ENCODE measurements at regions not wholly inside any gene's neighbourhood (a gene's known extent, or its start where the extent isn't known, plus 50 kb on each side); places are given as distances from the start of the nearest gene placed in this dataset.
A peak's percentile ranks its signal among the peaks of the same experiment; 100 is the strongest.

GRCh38 chr15:101578443-101578894, 73.7 kb downstream of the TM2D3 start (continued):
- TF ChIP-seq SRF (IDR thresholded peaks at IDR 0.05; ENCODE audit: low read depth, low read length) = no peak
- no peak for TF ChIP-seq GABPB1 (CRISPR knock-in tag; IDR thresholded peaks at IDR 0.05)
- 0 out of 2 replicates have a peak, but pooled peaks have one; percentile 49 for TF ChIP-seq BORCS8-MEF2B (CRISPR knock-in tag; IDR thresholded peaks at IDR 0.05)
- no peak for TF ChIP-seq KAT2B (IDR thresholded peaks at IDR 0.05; ENCODE audit: borderline replicate concordance, low read depth, low read length)
- TF ChIP-seq ZKSCAN8 (CRISPR knock-in tag; IDR thresholded peaks at IDR 0.05; ENCODE audit: borderline replicate concordance) = no peak
- TF ChIP-seq TSC22D2 (CRISPR knock-in tag; IDR thresholded peaks at IDR 0.05; ENCODE audit: borderline replicate concordance) = no peak
- no peak for TF ChIP-seq U2AF2 (IDR thresholded peaks at IDR 0.05; ENCODE audit: low read depth, low read length)
- TF ChIP-seq ZNF552 (CRISPR knock-in tag; IDR thresholded peaks at IDR 0.05; ENCODE audit: borderline replicate concordance) = no peak
- no peak for TF ChIP-seq TARDBP (CRISPR knock-in tag; IDR thresholded peaks at IDR 0.05)
- TF ChIP-seq FOXA1 (IDR thresholded peaks at IDR 0.05) = no peak
- TF ChIP-seq FOXA1 (CRISPR knock-in tag; IDR thresholded peaks at IDR 0.05) = no peak
- no peak for TF ChIP-seq RBFOX2 (IDR thresholded peaks at IDR 0.05; ENCODE audit: low read depth, low read length)
- TF ChIP-seq MEF2D (CRISPR knock-in tag; IDR thresholded peaks at IDR 0.05) = no peak
- no peak for TF ChIP-seq ZNF746 (CRISPR knock-in tag; IDR thresholded peaks at IDR 0.05)
- TF ChIP-seq, protein P1, sequence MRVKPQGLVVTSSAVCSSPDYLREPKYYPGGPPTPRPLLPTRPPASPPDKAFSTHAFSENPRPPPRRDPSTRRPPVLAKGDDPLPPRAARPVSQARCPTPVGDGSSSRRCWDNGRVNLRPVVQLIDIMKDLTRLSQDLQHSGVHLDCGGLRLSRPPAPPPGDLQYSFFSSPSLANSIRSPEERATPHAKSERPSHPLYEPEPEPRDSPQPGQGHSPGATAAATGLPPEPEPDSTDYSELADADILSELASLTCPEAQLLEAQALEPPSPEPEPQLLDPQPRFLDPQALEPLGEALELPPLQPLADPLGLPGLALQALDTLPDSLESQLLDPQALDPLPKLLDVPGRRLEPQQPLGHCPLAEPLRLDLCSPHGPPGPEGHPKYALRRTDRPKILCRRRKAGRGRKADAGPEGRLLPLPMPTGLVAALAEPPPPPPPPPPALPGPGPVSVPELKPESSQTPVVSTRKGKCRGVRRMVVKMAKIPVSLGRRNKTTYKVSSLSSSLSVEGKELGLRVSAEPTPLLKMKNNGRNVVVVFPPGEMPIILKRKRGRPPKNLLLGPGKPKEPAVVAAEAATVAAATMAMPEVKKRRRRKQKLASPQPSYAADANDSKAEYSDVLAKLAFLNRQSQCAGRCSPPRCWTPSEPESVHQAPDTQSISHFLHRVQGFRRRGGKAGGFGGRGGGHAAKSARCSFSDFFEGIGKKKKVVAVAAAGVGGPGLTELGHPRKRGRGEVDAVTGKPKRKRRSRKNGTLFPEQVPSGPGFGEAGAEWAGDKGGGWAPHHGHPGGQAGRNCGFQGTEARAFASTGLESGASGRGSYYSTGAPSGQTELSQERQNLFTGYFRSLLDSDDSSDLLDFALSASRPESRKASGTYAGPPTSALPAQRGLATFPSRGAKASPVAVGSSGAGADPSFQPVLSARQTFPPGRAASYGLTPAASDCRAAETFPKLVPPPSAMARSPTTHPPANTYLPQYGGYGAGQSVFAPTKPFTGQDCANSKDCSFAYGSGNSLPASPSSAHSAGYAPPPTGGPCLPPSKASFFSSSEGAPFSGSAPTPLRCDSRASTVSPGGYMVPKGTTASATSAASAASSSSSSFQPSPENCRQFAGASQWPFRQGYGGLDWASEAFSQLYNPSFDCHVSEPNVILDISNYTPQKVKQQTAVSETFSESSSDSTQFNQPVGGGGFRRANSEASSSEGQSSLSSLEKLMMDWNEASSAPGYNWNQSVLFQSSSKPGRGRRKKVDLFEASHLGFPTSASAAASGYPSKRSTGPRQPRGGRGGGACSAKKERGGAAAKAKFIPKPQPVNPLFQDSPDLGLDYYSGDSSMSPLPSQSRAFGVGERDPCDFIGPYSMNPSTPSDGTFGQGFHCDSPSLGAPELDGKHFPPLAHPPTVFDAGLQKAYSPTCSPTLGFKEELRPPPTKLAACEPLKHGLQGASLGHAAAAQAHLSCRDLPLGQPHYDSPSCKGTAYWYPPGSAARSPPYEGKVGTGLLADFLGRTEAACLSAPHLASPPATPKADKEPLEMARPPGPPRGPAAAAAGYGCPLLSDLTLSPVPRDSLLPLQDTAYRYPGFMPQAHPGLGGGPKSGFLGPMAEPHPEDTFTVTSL (CRISPR knock-in tag; IDR thresholded peaks at IDR 0.05; ENCODE audit: borderline replicate concordance) = no peak
- TF ChIP-seq, protein P2, sequence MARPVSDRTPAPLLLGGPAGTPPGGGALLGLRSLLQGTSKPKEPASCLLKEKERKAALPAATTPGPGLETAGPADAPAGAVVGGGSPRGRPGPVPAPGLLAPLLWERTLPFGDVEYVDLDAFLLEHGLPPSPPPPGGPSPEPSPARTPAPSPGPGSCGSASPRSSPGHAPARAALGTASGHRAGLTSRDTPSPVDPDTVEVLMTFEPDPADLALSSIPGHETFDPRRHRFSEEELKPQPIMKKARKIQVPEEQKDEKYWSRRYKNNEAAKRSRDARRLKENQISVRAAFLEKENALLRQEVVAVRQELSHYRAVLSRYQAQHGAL (CRISPR knock-in tag; IDR thresholded peaks at IDR 0.05; ENCODE audit: not compliant biosample characterization) = no peak
- no peak for TF ChIP-seq ZSCAN9 (CRISPR knock-in tag; IDR thresholded peaks at IDR 0.05; ENCODE audit: borderline replicate concordance)
- no peak for TF ChIP-seq PTBP1 (IDR thresholded peaks at IDR 0.05; ENCODE audit: low read depth, low read length, poor library complexity, severe bottlenecking)
- no peak for TF ChIP-seq HNRNPUL1 (IDR thresholded peaks at IDR 0.05; ENCODE audit: low read depth, low read length)
- TF ChIP-seq ZNF597 (CRISPR knock-in tag; IDR thresholded peaks at IDR 0.05) = no peak
- no peak for TF ChIP-seq REPIN1 (CRISPR knock-in tag; IDR thresholded peaks at IDR 0.05; ENCODE audit: borderline replicate concordance, low read depth)
- no peak for TF ChIP-seq MED8 (CRISPR knock-in tag; IDR thresholded peaks at IDR 0.05; ENCODE audit: insufficient replicate concordance)
- TF ChIP-seq DRAP1 (CRISPR knock-in tag; IDR thresholded peaks at IDR 0.05) = no peak
- no peak for TF ChIP-seq NR2F6 (IDR thresholded peaks at IDR 0.05)
- TF ChIP-seq NR2F6 (CRISPR knock-in tag; IDR thresholded peaks at IDR 0.05) = peak; percentile 28; the same call in 1 of the 2 replicates
